Fibroblast of skin of right quadriceps (primary cell): ENCODE measurements at regions not wholly inside any gene's neighbourhood (a gene's known extent, or its start where the extent isn't known, plus 50 kb on each side); places are given as distances from the start of the nearest gene placed in this dataset.
"Not testable (repeated sequence)": the region's sequence is repeated elsewhere in the genome, so short reads cannot be mapped to it uniquely, and the experiment has no call there.

Experiments used
- DNase-seq: peaks from one replicate; pipeline ENCODE4 v3.0.0-alpha.2; 2013

DNA sequence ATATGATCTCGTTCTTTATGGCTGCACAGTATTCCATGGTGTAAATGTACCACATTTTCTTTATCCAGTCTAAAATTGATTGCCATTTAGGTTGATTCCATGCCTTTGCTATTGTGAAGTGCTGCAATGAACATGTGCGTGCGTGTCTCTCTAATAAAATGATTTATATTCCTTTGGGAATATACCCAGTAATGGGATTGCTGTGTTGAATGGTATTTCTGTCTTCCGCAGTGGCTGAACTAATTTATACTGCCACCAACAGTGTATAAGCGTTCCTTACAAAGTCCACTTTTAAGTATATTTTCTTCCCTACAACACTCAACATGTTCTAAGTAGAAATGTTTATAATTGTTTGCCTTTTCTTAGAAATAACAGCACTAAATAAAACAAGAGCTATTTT is 521.9 kb downstream of the DTWD2 start:
- DNase-seq, result peak; percentile 10

DNA sequence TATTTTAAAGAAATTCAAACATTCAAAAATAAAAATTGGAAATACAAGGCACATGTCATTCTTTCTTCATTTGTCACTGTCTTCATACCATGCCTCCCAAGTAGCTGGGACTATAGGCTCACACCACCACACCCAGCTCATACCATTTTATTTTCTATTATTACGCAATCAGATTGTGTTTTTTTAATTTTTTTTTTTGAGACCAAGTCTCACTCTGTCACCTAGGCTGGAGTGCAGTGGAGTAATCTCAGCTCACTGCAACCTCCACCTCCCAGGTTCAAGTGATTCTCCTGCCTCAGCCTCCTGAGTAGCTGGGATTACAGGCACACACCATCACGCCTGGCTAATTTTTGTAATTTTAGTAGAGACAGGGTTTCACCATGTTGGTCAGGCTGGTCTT is 526.1 kb downstream of the DTWD2 start:
- not testable (repeated sequence) for DNase-seq

DNA sequence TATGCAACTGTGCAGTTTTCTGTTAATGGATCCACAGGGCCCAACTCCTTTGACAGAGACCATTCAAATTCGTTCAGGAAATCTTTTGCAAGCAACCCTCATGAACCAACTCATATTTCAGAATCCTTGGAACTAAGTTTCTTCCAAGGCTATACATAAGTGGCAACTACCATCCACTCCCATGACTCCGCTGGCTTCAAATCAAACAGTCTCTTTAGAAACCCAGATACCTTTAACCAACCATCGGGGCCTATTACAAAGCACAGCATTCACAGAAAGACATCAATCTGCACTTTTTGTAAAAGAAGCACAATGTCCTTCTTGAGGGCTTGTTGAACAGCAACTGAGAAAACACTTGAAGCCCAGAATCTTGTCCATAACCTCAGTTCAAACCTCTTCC is 526.9 kb downstream of the DTWD2 start:
- no peak for DNase-seq

DNA sequence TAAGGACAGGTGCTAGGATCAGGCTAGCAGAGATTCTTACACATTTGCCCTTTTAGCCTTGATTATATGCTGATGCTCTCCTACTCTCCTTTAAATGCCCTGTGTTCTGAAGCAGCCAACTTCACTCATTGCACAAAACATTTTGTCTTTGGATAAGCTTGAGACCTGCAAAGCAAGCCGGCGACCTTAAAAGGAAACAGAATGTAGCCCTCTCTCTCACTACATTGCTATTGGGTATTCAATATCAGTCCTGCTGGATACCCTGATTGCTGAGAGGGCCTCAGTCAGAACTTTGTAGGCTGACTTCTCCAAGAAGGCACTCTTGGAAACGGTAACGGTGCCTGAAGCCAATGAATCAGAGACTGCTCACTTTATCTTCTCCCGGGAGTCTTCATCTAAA is 528.9 kb downstream of the DTWD2 start:
- no peak for DNase-seq

DNA sequence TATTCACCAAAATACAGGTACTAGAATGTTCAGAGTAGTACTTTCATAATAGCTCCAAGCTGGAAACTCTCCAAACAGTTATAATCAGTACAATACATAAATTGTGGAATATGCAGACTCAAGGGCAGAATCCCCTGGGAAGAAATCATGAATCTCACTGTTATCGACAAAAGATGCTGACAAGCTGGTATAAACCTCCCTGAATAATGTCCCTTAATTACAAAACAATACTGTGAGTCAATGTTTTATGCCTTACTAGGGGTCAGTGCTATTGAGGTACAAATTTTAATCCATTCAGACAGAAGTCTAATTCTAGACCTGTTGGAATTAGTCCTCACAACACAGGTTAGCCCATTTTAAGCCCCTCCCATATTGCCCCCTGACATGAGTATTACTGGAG is 532.3 kb downstream of the DTWD2 start:
- DNase-seq, result peak; percentile 13

DNA sequence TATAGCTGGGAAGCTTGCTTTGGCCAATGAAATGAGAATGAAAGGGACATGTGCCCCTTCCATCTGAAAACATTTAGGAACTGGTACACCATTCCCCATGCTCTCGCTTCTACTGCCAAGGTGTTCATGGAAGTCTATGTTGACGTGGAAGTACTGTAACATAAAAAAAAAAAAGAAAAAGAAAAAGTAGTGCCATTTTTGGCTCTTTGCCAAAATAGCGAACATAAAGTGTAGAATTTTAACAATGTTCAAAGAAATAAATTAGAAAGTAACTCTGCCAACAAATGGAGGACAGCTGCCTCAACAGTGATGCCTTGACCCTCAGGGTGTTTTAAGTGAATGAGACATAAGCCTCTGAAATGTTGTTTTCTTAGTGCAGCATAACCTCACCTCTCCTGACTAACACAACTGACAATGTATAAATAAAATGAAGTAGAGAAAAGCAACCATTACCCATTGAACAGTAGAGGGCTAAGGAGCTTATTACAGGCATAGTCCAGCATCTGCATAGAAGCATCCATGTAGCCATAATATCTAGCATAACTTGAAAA is 536.6 kb downstream of the DTWD2 start:
- DNase-seq, result no peak

DNA sequence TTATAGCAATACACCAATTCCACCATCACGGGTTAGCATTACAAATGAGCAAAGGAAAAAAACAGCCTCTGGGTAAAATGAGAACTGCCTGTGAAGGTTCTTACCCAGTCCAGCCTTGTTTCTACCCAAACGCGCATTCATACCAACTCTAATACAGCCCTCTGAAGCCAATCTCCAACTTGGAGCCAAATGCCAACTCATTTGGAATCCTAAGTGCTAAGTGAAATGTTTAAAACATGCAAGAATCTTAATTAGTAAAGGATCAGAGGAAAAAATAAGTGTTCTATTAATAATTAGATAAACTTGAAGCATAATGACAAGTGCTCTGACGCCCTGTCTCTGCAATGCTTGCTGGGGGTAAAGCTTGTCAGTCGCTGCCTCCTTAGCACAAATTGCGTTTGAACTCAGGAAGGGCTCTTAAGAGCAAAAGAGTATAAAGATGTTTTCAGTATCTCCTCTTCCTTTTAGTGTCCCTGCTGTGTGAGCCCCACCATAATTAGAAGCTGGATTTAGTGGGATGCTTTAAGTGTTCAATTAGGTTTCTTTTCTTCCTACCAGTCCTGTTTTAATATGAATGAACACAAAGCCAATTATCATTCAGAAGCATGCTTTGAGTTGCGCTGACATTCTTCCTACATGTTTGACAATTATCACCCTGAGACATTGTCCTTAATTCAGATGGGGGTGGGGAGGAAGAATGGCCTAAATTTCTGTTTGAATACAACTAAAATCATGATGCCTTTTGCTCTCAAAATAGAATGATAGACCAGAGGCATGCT is 537.6 kb downstream of the DTWD2 start:
- DNase-seq, result no peak

DNA sequence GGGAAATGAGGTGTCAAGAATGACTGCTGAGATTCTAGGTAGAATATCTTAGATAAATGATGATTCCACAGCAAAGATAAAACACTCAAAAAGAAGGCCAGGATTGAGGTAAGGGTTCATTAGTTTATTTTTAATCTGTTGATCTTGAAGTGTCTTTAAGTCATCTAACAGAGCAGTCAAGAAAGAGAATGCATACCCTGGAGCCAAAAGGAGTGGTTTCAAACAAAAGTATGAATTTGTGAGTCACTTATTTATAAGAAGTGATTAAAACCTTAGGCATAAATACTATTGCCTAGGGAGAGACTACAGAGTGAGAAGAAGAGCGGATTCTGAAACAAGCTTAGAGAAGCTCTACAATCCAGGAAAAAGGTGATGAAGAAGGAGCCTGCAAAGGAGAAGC is 541.0 kb downstream of the DTWD2 start:
- peak; percentile 4 for DNase-seq

DNA sequence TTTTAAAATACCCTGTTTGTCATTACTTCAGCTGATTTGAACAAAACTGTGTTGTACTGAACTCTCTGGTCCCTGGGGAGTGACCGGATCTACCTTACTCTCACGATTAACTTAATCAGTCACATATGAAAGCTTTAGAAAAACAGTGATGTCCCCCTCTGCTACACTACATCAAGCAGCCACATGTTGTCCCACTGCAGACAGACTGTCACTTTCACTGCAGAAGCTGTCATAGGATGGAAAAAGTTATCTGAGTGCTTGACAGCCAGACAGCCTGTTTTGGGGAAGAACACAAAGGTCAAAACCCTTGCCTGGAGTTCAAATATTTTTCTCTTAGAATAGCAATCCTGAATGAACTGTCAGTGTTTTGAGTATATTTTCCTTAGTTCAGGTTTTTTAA is 546.4 kb downstream of the DTWD2 start:
- no peak for DNase-seq

DNA sequence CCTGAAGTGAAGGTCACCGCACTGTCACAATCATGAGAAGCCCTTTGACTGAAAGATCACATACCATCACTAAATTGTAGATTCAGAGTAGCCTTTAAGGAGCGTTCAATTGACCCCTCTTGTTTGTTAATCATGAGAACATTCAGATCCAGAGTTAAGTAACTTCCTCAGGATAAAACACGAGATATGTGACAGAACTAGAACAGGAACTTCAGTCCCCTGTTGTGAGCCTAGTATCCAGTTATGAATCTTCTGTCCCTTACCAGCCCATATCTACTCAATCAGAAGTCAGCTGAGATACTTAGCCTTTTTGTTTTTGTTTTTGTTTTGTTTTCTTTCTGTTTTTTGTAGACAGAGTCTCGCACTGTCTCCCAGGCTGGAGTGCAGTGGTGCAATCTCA is 547.3 kb downstream of the DTWD2 start:
- DNase-seq, result no peak

DNA sequence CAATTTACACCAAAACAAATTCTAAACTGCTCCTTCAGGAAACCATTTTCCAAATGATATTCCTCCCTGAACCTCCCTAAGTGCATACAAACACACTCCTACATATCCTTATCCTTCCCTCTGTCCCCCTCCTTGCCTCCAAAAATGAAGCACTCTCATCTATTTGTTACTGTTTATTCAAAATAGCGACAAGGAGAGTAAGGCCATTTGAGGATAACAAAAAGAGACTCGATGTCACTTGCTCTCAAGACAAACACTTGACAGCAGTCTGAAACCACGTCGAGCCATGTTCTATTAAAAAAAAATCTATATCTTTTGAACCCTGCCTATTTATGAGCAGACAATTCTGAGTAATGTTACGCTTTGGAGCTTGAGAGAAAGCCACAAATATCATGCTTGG is 547.9 kb downstream of the DTWD2 start:
- DNase-seq, result no peak

DNA sequence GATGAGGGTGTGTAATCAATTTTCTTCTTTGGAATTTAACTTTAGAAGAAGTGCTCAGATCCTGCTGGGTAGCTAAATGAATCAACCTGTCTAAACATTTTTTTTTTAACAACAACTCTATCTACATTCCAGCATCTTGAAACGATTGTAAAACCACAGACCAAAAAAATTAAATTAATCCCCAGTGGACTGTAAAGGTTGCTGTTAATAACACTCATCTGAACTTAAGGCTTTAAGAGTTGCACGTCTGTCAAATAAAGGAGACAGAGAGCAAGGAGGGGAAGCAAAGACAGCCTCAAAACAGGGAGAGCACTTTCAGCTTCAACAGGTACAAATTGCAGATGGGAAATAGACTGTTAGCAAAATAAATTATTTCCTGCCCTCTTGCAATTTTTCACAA is 548.5 kb downstream of the DTWD2 start:
- peak; percentile 86 for DNase-seq

DNA sequence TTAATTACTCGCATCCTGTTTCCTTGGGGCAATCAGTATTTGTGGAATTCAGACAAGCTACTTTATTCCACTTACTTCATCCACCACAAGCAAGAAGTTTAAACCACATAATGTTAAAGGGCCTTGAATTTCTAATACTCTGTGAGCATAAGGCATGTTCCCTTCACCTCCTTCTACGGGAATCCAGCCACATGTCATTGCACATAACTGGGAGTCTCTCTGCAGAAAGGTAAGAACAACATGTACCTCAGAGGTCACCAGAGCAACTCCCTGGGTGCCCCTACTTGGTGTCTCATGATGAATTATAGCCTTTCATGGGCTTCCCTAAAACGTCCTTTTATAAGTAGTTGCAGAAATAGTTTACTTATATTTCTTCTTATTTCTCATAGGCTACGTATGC is 553.2 kb downstream of the DTWD2 start:
- peak; percentile 6 for DNase-seq

DNA sequence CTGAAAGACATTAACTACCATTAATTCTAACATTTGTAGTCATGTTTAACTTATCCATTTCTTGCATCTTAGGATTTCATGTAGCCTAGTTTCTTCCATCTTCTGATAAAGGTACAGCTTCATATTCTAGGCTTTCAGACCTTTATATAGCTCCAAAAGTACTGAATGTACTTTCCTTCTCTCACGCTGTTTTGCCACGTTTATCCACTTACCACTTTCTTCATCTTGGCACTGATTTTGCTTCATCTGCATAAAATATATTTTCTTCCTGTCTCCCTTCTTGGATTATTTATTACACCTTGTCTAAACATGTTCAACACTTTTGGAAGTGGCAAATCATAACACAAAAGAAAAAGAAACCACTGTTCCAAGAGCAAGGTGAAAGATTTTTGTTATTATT is 553.8 kb downstream of the DTWD2 start:
- DNase-seq, result no peak

DNA sequence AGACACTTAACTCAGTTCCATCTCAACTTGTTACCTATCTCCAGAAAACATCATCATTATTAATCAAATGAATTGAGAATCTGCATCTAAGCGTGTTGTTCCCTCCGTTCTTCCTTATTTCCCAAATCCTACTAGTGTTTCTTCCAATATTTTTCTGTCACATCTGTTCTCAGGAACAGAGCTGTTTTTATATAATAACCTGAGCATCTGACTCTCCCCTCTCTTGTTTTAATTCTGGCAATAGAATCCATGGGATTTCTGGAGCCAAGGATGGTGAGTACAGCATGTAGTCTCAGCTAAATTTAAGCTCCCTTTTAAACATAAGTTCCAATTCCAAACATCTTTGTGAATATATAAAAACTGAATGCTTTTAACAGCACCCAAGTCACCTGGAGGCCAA is 558.3 kb downstream of the DTWD2 start:
- DNase-seq, result no peak

DNA sequence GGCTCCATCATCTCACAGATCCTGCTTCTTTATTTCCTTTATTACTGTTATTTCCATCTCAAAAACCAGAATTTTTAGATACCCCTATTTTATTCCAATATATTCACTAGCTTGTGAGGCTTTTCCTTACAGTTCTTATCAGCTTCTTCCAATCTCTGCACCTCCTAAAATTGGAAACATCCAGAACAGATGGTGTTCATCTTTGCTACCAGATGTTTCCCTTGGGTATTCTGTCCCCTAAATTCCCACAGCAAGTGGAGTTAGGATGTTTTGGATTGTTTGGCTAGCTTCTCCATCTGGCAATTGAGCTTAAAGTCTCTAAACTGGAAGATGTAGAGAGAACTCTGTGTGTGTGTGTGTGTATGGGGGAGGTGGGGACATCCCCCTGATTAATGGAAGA is 580.4 kb downstream of the DTWD2 start:
- DNase-seq, result peak; percentile 35

DNA sequence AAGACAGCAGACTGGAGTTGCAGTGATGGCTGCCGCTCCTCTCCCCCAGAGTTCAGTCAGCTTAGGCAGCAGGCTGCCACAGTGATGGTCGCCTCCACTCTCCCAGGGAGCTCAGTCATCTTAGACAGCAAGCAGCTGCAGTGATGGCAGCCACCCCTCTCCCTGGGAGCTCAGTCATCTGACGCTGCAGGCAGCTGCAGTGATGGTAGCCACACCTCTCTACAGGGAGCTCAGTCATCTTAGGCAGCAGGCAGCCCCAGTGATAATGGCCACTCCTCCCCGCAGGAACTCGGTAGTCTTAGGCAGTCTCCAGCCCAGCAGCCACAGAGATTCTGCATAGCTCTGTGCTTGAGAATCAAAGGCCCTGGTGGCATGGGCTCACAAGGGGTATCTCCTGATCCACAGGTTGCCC is 582.7 kb downstream of the DTWD2 start:
- no peak for DNase-seq

DNA sequence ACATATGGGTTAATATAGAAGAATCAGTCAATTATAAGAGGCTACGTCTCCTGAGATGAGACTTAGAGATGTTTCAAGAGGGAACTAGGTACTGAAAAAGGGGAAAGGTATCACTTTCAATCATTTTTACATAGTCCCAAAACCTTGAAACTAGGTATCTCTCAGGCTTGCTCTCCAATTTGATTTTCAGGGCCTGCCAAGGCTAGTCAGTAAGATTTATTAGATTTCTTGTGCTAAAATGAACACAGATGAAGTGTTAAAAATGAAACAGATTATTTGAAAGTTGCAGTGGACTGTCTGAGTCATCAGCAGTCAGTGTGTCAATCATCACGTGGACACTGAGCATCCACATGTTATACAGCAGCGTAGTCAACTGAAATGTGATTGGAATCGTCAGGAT is 591.1 kb downstream of the DTWD2 start:
- DNase-seq, result no peak

DNA sequence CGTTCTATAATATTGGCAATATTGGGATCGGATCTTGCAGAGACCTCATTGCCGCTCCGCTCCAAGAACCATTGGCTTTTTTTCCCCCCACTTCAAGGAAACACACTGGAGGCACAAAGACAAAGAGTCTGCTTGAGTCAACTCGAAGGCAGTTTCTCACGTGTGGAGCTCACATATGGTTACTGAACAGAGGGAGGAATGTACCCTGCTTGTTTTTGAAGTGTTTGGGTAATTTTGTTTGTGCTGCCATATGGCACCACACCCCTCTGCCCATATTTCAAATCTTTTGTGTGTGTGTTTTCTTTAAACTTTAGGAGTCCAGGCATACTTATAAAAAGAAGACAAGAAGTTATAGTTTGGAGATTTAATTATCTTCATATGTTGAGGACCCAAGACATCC is 595.9 kb downstream of the DTWD2 start:
- no peak for DNase-seq

DNA sequence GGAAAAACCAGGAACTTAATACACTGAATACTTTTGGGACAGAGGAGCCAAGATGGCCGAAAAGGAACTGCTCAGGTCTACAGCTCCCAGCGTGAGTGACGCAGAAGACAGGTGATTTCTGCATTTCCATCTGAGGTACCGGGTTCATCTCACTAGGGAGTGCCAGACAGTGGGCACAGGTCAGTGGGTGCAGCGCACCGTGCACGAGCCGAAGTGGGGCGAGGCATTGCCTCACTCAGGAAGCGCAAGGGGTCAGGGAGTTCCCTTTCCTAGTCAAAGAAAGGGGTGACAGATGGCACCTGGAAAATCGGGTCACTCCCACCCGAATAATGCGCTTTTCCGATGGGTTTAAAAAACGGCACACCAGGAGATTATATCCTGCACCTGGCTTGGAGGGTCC is 605.4 kb downstream of the DTWD2 start:
- DNase-seq, result not testable (repeated sequence)

DNA sequence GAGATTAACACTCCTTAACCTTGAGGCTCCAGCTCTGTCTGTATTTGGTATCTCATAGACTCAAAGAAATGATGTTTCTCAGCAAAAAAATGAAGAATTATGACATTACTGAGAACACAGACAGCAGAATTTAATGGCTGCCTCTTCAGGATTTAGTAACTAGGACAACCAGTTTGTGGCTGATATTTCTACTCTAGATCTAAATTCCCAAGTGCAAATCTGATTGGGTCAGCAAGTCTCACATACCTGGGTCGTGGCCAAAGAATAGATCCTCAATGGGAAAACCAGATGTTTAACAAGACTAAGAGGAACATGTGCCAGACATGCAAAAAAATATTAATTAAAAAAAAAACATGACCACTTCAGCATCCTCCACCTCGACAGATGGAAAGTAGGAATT is 608.9 kb downstream of the DTWD2 start:
- DNase-seq, result peak; percentile 10

DNA sequence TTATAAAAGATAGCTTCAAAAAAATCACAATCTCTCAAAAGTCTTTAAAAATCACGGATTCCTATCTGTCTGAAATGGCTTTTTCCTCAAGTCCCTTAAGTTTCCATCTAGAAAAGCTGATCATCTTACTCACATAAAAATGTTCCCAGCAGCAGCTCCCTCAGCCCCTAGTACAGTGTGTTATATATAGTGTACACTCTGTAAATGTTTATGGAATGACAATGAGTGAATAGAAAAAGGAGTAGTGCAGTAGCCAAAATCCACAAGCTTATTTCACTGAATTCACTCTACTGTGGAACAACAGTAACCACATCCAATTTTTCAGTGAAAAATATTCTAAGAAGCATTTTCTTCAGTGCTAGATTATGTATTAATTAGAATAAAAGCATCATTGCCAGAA is 609.4 kb downstream of the DTWD2 start:
- no peak for DNase-seq

DNA sequence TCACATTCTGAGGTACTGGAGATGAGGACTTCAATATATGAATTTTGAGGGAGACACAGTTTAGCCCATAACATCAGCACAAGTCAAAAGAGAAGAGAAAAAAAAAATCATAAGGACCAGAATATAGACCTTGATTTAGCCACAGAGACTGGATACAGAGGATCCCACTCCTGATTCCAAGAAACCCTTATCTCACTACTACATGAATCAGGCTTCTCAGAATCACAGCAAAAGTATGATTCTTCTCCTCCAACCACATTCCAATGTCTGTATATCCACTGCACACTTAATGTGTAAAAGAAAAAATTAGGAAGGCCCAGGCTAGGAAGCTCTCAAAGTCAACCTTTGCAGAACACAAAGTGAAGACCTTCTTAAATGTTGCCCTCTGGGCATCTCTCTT is 610.9 kb downstream of the DTWD2 start:
- no peak for DNase-seq

DNA sequence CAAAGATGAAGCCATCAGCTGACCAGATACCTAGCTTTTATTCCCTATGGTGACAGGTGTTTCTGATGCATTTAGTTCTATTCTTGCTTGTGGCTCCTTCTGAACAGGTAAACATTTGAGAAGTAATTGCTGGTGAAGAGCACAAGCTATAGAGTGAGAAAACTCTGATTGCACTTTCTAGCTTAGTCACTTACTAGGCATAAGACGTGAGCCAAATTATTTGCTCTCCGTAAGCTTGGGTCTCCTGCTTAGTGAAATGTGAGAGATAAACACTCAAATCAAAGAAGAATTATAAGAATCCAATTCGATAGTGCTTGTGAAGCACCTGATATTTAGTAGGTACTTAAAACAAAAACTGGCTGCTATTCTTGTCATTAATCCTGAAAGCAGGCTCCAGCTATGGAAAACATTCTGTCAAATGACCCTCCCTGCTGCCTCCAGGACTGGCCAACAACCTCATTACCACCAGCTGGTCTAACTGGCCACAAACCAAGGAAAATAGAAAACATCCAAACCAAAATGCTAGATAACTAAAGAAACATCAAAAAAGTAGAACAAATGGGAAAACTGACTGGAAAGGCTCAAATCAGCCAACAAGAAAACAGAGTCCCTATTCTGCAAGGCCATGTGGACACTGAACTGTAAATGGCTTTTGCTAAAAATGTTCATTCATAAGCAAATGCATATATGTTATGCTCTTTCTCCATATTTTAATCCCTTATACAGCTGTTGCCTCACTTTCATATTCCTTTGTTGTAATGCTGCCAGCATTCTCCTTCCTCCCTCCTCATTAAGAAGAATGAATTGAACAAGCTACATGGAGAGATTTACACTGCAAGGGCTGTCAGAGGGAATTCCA is 616.1 kb downstream of the DTWD2 start:
- no peak for DNase-seq
